SJSA1 (cell line): ENCODE measurements at regions not wholly inside any gene's neighbourhood (a gene's known extent, or its start where the extent isn't known, plus 50 kb on each side); places are given as distances from the start of the nearest gene placed in this dataset.

Experiments used
- DNase-seq, 2 experiments: peaks; one replicate each; pipeline ENCODE4 v3.0.0-alpha.2; 2015 to 2020; ENCODE audit warnings: low spot score in 2 of 2, low read depth in 1 of 2
- H3K27ac ChIP-seq: fragments of 250-450 bp; sonication (Bioruptor Pico); 2 replicates; pipeline ENCODE4 v1.5.1; 2020; ENCODE audit warnings: mild to moderate bottlenecking, moderate library complexity
- H3K27me3 ChIP-seq: fragments of 250-450 bp; sonication (Bioruptor Pico); replicated peaks from 2 replicates; pipeline ENCODE4 v1.5.1; 2020; ENCODE audit warnings: mild to moderate bottlenecking, moderate library complexity
- H3K36me3 ChIP-seq: fragments of 250-450 bp; sonication (Bioruptor Pico); 2 replicates; pipeline ENCODE4 v1.5.1; 2020; ENCODE audit warnings: mild to moderate bottlenecking
- H3K4me1 ChIP-seq: fragments of 250-450 bp; sonication (Bioruptor Pico); replicated peaks from 2 replicates; pipeline ENCODE4 v1.6.1; 2021; ENCODE audit warnings: mild to moderate bottlenecking
- H3K4me3 ChIP-seq: fragments of 250-450 bp; sonication (Bioruptor Pico); 2 replicates; pipeline ENCODE4 v1.5.1; 2020; ENCODE audit warnings: mild to moderate bottlenecking
- H3K9me3 ChIP-seq: fragments of 250-450 bp; sonication (Bioruptor Pico); replicated peaks from 2 replicates; pipeline ENCODE4 v1.5.1; 2020; ENCODE audit warnings: mild to moderate bottlenecking

DNA sequence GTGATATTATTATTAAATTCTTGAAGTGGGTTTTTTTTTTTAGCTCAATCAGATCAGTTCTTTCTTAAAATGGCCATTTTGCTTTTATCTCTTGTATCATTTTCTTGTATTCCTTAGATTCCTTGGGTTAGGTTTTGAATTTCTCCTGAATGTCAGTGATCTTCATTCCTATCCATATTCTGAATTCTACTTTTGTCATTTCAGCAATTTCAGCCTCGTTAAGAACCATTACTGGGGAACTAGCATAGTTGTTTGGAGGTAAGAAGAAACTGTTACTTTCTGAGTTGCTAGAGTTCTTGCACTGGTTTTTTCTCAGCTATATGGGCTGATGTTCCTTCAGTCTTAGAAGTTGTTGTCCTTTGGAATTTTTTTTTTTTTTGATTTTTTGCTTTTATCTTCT, 293.1 kb downstream of the MAP2K4 start:
- Histone ChIP-seq H3K9me3 (no peaks in the 10 kb centered on the region), H3K27ac (no peak overlapping the region), H3K4me3 (no peak overlapping the region), H3K27me3 (no peaks in the 10 kb centered on the region), H3K4me1 (peaks cover 7% of the 10 kb centered on the region), H3K36me3 (no peaks in the 10 kb centered on the region)
- no peak for DNase-seq

- Histone ChIP-seq H3K27ac (no peak overlapping the region), H3K4me1 (peaks cover 22% of the 10 kb centered on the region)
- no peak for DNase-seq
Measured at GRCh38 chr17:12316021-12316420, 295.3 kb downstream of the MAP2K4 start.

DNA sequence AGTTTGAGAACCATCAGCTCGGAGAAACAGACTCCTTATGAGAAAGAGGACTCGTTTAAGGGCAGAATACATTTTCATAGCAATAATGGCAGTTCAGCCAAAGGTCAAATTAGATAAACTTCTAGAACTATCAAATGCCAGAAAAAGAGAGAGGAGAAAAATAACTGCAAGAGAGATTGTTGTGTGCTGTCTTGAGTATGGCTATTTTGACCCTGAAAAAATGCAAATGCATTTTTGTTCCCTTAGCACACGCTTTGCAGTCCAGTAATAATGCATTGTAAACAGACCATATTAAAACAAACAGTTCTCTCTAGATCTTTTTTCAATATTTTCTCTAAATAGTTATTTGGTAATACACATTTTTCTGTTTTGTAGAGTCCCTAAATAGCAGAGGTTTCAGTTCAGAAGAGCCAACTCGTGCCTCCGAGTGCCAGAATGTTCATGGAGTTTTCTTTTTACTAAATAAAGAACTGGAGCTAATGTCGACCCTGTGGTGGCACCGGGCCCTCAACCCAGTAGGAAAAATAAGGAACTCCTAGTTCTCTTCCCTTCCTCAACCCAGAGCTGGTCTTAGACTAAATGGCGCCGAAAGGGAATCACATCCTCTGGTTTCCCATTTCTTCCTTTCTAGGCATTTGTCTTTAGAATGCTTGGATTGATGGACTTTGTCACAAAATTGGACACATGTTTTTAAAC, 298.0 kb downstream of the MAP2K4 start:
- H3K36me3 ChIP-seq, result no peaks in the 10 kb centered on the region
- no peaks in the 10 kb centered on the region for H3K27me3 ChIP-seq
- peaks cover 22% of the 10 kb centered on the region for H3K4me1 ChIP-seq
- no peak overlapping the region for H3K4me3 ChIP-seq
- no peaks in the 10 kb centered on the region for H3K9me3 ChIP-seq
- peak in 1 of 2 experiments; percentile 23 for DNase-seq
- H3K27ac ChIP-seq, result peak overlapping the region; percentile 51

More at GRCh38 chr17:12316021-12316420, 295.3 kb downstream of the MAP2K4 start:
- Histone ChIP-seq H3K9me3 (no peaks in the 10 kb centered on the region), H3K36me3 (no peaks in the 10 kb centered on the region), H3K4me3 (no peak overlapping the region), H3K27me3 (no peaks in the 10 kb centered on the region)

DNA sequence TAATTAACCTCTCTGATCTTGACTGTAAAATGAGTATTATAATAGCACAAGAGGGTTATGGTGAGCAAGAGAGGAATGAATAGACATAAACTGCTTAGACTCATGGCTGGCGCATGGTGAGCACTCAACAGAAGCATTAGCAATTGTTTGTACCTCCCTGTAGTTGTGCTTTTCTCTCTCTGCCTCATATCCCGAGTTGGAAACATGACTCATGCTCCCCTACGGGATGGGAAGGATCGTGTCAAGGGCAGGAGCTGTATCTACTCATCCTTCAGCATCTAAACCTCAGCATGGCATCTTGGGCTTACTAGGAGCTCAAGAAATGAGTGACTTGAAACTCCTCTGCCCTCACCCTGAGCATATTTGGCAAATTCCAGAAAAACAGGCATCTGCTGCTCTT, 299.6 kb downstream of the MAP2K4 start:
- no peaks in the 10 kb centered on the region for H3K36me3 ChIP-seq
- H3K27ac ChIP-seq, result peak overlapping the region; percentile 13; the same call in 1 of the 2 replicates
- no peaks in the 10 kb centered on the region for H3K9me3 ChIP-seq
- H3K4me1 ChIP-seq, result peaks cover 22% of the 10 kb centered on the region
- no peaks in the 10 kb centered on the region for H3K27me3 ChIP-seq
- peak; percentile 59 to 64 for DNase-seq
- no peak overlapping the region for H3K4me3 ChIP-seq

DNA sequence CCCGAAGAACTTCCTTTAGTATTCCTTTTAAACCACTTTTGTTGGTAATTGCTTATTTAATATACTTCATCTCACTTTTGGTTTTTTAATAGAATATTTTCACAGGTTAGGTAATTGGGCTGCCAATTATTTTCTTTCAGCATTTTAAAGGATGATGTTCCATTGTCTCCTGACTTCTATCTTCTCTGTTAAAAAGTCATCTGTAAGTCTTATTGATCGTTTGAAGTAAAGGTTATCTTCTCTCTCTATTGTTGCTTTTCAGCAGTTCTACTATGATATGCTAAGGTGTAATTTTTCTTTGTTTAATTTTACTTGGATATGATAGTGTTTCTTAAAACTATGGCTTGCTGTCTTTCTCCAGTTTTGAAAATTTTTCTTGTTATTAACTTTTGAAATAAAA, 307.5 kb downstream of the MAP2K4 start:
- Histone ChIP-seq H3K27me3 (no peaks in the 10 kb centered on the region), H3K36me3 (no peaks in the 10 kb centered on the region), H3K4me1 (no peaks in the 10 kb centered on the region), H3K9me3 (0 out of 2 replicates have a peak, but pooled peaks cover 6% of the 10 kb centered on the region), H3K27ac (no peak overlapping the region), H3K4me3 (no peak overlapping the region)
- DNase-seq, result no peak

- no peak for DNase-seq
- Histone ChIP-seq H3K27ac (no peak overlapping the region), H3K36me3 (no peaks in the 10 kb centered on the region), H3K27me3 (no peaks in the 10 kb centered on the region), H3K4me1 (no peaks in the 10 kb centered on the region), H3K9me3 (0 out of 2 replicates have a peak, but pooled peaks cover 6% of the 10 kb centered on the region), H3K4me3 (no peak overlapping the region)
Measured at GRCh38 chr17:12330456-12330855, 309.8 kb downstream of the MAP2K4 start.

DNA sequence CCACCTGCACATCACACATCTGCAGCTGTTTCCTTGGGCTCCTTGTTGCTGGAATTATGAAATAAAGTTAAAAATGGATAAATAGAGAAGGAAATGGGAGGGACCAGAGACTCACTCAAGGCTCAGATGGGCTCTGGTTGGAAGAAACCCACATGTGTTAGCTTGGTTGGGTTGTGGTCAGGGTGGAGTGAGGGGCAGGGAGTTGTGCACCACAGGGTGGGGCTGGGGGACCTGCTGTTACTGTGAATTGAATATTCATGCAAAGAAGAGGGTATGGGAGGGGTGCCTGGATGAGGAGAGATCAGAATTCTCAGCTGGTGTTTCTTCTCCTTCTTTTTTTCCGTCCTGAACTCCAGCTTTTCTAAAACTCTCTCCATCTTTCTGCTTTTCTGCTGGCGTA, 320.7 kb downstream of the MAP2K4 start:
- no peaks in the 10 kb centered on the region for H3K27me3 ChIP-seq
- no peaks in the 10 kb centered on the region; the same call in 1 of the 2 replicates for H3K4me1 ChIP-seq
- DNase-seq, result no peak
- no peaks in the 10 kb centered on the region for H3K36me3 ChIP-seq
- no peak overlapping the region for H3K27ac ChIP-seq
- no peaks in the 10 kb centered on the region for H3K9me3 ChIP-seq
- H3K4me3 ChIP-seq, result no peak overlapping the region

DNA sequence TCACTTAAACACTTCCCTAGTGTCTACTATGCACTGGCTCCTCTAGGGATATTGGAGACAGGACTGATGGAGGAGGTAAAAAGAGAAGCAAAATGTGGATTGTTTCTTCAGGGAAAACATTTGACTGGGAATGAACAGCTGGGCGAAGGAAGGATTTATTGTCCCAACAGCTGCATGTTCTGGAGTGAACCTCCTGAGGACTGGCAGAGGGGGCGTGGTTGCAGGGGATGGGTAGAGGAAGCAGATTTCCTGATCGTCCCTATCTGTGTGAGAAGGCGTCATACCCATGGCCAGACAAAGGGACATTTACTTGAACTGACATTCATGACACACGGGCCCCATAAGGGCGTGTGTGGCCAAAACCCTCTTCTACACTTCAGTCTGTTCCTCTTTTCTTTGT, 321.5 kb downstream of the MAP2K4 start:
- DNase-seq, result no peak
- Histone ChIP-seq H3K4me1 (no peaks in the 10 kb centered on the region), H3K4me3 (no peak overlapping the region), H3K27me3 (no peaks in the 10 kb centered on the region), H3K36me3 (no peaks in the 10 kb centered on the region), H3K9me3 (no peaks in the 10 kb centered on the region), H3K27ac (no peak overlapping the region)

- Histone ChIP-seq H3K9me3 (no peaks in the 10 kb centered on the region), H3K4me1 (no peaks in the 10 kb centered on the region), H3K36me3 (no peaks in the 10 kb centered on the region), H3K27ac (no peak overlapping the region), H3K27me3 (no peaks in the 10 kb centered on the region), H3K4me3 (no peak overlapping the region)
- DNase-seq, result peak in 1 of 2 experiments; percentile 22
Measured at GRCh38 chr17:12342609-12343435, 322.1 kb downstream of the MAP2K4 start.

DNA sequence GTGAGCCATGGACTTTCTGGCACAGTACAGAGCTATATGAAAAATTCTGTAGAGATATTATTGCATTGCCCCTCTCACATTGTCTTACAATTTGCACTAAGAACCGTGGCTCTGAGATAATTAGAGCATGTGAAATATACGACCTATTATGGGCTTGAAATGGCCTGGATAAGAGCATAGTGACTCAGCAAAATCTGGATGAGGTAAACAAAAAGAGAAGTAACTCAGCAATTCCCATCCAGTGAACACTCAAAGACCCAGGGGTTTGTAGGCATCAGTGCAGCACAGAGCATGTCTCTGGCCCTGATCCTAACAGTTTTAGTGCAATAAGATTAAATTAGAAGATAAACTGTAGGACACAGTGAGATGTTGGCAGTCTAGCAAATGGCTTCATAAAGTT, 317.2 kb upstream of the MYOCD start:
- Histone ChIP-seq H3K36me3 (no peaks in the 10 kb centered on the region), H3K9me3 (no peaks in the 10 kb centered on the region), H3K4me1 (0 out of 2 replicates have a peak, but pooled peaks cover 3% of the 10 kb centered on the region), H3K27ac (no peak overlapping the region), H3K27me3 (no peaks in the 10 kb centered on the region), H3K4me3 (no peak overlapping the region)
- no peak for DNase-seq

- Histone ChIP-seq H3K27ac (no peak overlapping the region), H3K27me3 (no peaks in the 10 kb centered on the region), H3K9me3 (no peaks in the 10 kb centered on the region), H3K36me3 (no peaks in the 10 kb centered on the region), H3K4me1 (0 out of 2 replicates have a peak, but pooled peaks cover 3% of the 10 kb centered on the region), H3K4me3 (no peak overlapping the region)
- DNase-seq, result no peak
Measured at GRCh38 chr17:12349297-12349696, 316.4 kb upstream of the MYOCD start.

GRCh38 chr17:12352127-12352526, 313.6 kb upstream of the MYOCD start:
- 0 out of 2 replicates have a peak, but pooled peaks cover 3% of the 10 kb centered on the region for H3K4me1 ChIP-seq
- H3K36me3 ChIP-seq, result no peaks in the 10 kb centered on the region
- no peak overlapping the region for H3K27ac ChIP-seq
- H3K4me3 ChIP-seq, result no peak overlapping the region
- DNase-seq, result no peak
- H3K9me3 ChIP-seq, result no peaks in the 10 kb centered on the region
- H3K27me3 ChIP-seq, result no peaks in the 10 kb centered on the region

GRCh38 chr17:12357600-12357999, 308.1 kb upstream of the MYOCD start:
- no peak overlapping the region for H3K27ac ChIP-seq
- H3K4me3 ChIP-seq, result no peak overlapping the region
- H3K9me3 ChIP-seq, result no peaks in the 10 kb centered on the region
- H3K4me1 ChIP-seq, result peaks cover 18% of the 10 kb centered on the region
- DNase-seq, result no peak
- no peaks in the 10 kb centered on the region for H3K27me3 ChIP-seq
- H3K36me3 ChIP-seq, result no peaks in the 10 kb centered on the region

DNA sequence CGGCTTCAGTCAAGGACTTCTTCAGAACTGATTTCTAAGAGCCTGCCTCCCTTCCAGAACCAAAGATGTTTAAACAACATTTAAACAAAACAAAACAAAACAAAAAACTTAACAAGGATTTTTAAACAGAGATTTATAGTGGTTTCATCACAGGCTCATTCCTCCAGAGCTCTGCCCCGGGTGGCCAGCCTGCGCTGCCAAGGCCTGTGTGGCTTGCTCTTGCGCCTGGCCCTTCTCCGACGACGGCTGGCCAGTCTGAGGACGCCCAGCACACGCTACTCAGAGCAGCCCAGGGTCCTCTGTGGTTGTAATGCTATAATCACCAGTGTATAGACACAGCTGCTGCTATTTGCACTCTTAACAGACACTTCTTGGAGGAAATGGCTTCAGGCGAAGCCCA, 307.2 kb upstream of the MYOCD start:
- H3K27ac ChIP-seq, result peak overlapping the region; percentile 49
- DNase-seq, result peak; percentile 50 to 53

More for the DNA sequence above, 307.2 kb upstream of the MYOCD start:
- Histone ChIP-seq H3K27me3 (no peaks in the 10 kb centered on the region), H3K4me3 (no peak overlapping the region), H3K9me3 (no peaks in the 10 kb centered on the region), H3K36me3 (no peaks in the 10 kb centered on the region), H3K4me1 (peaks cover 18% of the 10 kb centered on the region)
